ENCODE measurements at regions not wholly inside any gene's neighbourhood (a gene's known extent, or its start where the extent isn't known, plus 50 kb on each side); places are given as distances from the start of the nearest gene placed in this dataset.

DNA sequence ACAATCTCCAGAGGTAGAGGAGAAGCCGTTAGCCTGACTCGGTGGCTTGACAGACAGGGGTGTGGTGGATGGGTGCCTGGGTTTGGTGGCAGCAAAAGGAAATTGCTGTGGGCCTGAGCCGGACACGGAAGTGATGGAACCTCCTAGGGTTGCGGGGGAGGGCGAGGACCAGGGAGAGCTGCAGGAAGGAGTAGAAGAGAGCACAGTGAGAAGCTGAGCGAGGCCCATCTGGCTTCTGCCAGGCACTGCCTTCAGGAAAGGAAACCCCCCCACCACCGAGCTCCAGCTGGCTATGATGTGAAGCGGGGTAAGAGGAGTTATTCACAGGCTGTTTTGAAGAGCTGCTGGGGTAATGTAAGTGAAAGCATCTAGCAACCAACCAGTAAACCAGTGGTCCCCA lies 134.6 kb downstream of the TSN start:
- TF ChIP-seq, protein P1, sequence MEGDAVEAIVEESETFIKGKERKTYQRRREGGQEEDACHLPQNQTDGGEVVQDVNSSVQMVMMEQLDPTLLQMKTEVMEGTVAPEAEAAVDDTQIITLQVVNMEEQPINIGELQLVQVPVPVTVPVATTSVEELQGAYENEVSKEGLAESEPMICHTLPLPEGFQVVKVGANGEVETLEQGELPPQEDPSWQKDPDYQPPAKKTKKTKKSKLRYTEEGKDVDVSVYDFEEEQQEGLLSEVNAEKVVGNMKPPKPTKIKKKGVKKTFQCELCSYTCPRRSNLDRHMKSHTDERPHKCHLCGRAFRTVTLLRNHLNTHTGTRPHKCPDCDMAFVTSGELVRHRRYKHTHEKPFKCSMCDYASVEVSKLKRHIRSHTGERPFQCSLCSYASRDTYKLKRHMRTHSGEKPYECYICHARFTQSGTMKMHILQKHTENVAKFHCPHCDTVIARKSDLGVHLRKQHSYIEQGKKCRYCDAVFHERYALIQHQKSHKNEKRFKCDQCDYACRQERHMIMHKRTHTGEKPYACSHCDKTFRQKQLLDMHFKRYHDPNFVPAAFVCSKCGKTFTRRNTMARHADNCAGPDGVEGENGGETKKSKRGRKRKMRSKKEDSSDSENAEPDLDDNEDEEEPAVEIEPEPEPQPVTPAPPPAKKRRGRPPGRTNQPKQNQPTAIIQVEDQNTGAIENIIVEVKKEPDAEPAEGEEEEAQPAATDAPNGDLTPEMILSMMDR (tag by site-specific recombination; IDR thresholded peaks at IDR 0.05), result no peak
- TF ChIP-seq ZNF549 (tag by site-specific recombination; IDR thresholded peaks at IDR 0.05), result no peak
- TF ChIP-seq, protein P2, sequence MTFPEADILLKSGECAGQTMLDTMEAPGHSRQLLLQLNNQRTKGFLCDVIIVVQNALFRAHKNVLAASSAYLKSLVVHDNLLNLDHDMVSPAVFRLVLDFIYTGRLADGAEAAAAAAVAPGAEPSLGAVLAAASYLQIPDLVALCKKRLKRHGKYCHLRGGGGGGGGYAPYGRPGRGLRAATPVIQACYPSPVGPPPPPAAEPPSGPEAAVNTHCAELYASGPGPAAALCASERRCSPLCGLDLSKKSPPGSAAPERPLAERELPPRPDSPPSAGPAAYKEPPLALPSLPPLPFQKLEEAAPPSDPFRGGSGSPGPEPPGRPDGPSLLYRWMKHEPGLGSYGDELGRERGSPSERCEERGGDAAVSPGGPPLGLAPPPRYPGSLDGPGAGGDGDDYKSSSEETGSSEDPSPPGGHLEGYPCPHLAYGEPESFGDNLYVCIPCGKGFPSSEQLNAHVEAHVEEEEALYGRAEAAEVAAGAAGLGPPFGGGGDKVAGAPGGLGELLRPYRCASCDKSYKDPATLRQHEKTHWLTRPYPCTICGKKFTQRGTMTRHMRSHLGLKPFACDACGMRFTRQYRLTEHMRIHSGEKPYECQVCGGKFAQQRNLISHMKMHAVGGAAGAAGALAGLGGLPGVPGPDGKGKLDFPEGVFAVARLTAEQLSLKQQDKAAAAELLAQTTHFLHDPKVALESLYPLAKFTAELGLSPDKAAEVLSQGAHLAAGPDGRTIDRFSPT (tag by site-specific recombination; IDR thresholded peaks at IDR 0.05), result no peak
- no peak for TF ChIP-seq ZNF48 (tag by site-specific recombination; IDR thresholded peaks at IDR 0.05)
- TF ChIP-seq, protein P3, sequence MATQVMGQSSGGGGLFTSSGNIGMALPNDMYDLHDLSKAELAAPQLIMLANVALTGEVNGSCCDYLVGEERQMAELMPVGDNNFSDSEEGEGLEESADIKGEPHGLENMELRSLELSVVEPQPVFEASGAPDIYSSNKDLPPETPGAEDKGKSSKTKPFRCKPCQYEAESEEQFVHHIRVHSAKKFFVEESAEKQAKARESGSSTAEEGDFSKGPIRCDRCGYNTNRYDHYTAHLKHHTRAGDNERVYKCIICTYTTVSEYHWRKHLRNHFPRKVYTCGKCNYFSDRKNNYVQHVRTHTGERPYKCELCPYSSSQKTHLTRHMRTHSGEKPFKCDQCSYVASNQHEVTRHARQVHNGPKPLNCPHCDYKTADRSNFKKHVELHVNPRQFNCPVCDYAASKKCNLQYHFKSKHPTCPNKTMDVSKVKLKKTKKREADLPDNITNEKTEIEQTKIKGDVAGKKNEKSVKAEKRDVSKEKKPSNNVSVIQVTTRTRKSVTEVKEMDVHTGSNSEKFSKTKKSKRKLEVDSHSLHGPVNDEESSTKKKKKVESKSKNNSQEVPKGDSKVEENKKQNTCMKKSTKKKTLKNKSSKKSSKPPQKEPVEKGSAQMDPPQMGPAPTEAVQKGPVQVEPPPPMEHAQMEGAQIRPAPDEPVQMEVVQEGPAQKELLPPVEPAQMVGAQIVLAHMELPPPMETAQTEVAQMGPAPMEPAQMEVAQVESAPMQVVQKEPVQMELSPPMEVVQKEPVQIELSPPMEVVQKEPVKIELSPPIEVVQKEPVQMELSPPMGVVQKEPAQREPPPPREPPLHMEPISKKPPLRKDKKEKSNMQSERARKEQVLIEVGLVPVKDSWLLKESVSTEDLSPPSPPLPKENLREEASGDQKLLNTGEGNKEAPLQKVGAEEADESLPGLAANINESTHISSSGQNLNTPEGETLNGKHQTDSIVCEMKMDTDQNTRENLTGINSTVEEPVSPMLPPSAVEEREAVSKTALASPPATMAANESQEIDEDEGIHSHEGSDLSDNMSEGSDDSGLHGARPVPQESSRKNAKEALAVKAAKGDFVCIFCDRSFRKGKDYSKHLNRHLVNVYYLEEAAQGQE (tag by site-specific recombination; IDR thresholded peaks at IDR 0.05), result no peak
- TF ChIP-seq, protein P4, sequence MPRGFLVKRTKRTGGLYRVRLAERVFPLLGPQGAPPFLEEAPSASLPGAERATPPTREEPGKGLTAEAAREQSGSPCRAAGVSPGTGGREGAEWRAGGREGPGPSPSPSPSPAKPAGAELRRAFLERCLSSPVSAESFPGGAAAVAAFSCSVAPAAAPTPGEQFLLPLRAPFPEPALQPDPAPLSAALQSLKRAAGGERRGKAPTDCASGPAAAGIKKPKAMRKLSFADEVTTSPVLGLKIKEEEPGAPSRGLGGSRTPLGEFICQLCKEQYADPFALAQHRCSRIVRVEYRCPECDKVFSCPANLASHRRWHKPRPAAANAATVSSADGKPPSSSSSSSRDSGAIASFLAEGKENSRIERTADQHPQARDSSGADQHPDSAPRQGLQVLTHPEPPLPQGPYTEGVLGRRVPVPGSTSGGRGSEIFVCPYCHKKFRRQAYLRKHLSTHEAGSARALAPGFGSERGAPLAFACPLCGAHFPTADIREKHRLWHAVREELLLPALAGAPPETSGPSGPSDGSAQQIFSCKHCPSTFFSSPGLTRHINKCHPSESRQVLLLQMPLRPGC (tag by site-specific recombination; IDR thresholded peaks at IDR 0.05), result no peak
- TF ChIP-seq ZNF677 (tag by site-specific recombination; IDR thresholded peaks at IDR 0.05), result no peak
- TF ChIP-seq HOXA7 (CRISPR knock-in tag; IDR thresholded peaks at IDR 0.05; ENCODE audit: borderline replicate concordance), result no peak
- TF ChIP-seq, protein P5, sequence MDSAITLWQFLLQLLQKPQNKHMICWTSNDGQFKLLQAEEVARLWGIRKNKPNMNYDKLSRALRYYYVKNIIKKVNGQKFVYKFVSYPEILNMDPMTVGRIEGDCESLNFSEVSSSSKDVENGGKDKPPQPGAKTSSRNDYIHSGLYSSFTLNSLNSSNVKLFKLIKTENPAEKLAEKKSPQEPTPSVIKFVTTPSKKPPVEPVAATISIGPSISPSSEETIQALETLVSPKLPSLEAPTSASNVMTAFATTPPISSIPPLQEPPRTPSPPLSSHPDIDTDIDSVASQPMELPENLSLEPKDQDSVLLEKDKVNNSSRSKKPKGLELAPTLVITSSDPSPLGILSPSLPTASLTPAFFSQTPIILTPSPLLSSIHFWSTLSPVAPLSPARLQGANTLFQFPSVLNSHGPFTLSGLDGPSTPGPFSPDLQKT (IDR thresholded peaks at IDR 0.05; ENCODE audit: borderline replicate concordance, low read depth, low read length), result no peak
- TF ChIP-seq ZNF701 (tag by site-specific recombination; IDR thresholded peaks at IDR 0.05), result no peak
- TF ChIP-seq ZNF521 (tag by site-specific recombination; IDR thresholded peaks at IDR 0.05), result no peak
- no peak for TF ChIP-seq ZNF174 (tag by site-specific recombination; IDR thresholded peaks at IDR 0.05)
- TF ChIP-seq, protein P6, sequence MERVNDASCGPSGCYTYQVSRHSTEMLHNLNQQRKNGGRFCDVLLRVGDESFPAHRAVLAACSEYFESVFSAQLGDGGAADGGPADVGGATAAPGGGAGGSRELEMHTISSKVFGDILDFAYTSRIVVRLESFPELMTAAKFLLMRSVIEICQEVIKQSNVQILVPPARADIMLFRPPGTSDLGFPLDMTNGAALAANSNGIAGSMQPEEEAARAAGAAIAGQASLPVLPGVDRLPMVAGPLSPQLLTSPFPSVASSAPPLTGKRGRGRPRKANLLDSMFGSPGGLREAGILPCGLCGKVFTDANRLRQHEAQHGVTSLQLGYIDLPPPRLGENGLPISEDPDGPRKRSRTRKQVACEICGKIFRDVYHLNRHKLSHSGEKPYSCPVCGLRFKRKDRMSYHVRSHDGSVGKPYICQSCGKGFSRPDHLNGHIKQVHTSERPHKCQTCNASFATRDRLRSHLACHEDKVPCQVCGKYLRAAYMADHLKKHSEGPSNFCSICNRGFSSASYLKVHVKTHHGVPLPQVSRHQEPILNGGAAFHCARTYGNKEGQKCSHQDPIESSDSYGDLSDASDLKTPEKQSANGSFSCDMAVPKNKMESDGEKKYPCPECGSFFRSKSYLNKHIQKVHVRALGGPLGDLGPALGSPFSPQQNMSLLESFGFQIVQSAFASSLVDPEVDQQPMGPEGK (tag by site-specific recombination; IDR thresholded peaks at IDR 0.05), result no peak
